ENCODE measurements at regions not wholly inside any gene's neighbourhood (a gene's known extent, or its start where the extent isn't known, plus 50 kb on each side); places are given as distances from the start of the nearest gene placed in this dataset.

- DNase-seq (ENCODE audit: low read depth, low spot score), result no peak
- Histone ChIP-seq H3K4me3 (ENCODE audit: low read length) (no peak overlapping the region), H3K4me1 (ENCODE audit: control insufficient read depth, insufficient read depth, low read length) (no peaks in the 10 kb centered on the region), H3K27ac (ENCODE audit: low read length) (no peak overlapping the region), H3K9me3 (ENCODE audit: control insufficient read depth, insufficient read depth, low read length) (no peaks in the 10 kb centered on the region), H3K36me3 (ENCODE audit: control insufficient read depth, insufficient read depth, low read length) (no peaks in the 10 kb centered on the region), H3K27me3 (ENCODE audit: control insufficient read depth, insufficient read depth, low read length) (no peaks in the 10 kb centered on the region)
- WGBS (ENCODE audit: insufficient coverage, insufficient read length), result no CpG with 5 or more reads among the region's 5 CpGs
These were observed 125.7 kb upstream of the ACSL4 start for GRCh38 chrX:109858602-109859341.

- WGBS (ENCODE audit: insufficient coverage, insufficient read length), result no CpG with 5 or more reads among the region's 2 CpGs
- Histone ChIP-seq H3K27ac (ENCODE audit: low read length) (no peak overlapping the region), H3K4me3 (ENCODE audit: low read length) (no peak overlapping the region), H3K4me1 (ENCODE audit: control insufficient read depth, insufficient read depth, low read length) (no peaks in the 10 kb centered on the region), H3K9me3 (ENCODE audit: control insufficient read depth, insufficient read depth, low read length) (no peaks in the 10 kb centered on the region), H3K27me3 (ENCODE audit: control insufficient read depth, insufficient read depth, low read length) (no peaks in the 10 kb centered on the region), H3K36me3 (ENCODE audit: control insufficient read depth, insufficient read depth, low read length) (no peaks in the 10 kb centered on the region)
- DNase-seq (ENCODE audit: low read depth, low spot score), result no peak
These were observed 126.6 kb upstream of the ACSL4 start for GRCh38 chrX:109859651-109860050.

- H3K27me3 ChIP-seq (ENCODE audit: control insufficient read depth, insufficient read depth, low read length), result no peaks in the 10 kb centered on the region
- no CpG with 5 or more reads among the region's 2 CpGs for WGBS (ENCODE audit: insufficient coverage, insufficient read length)
- no peak overlapping the region for H3K27ac ChIP-seq (ENCODE audit: low read length)
- H3K36me3 ChIP-seq (ENCODE audit: control insufficient read depth, insufficient read depth, low read length), result no peaks in the 10 kb centered on the region
- DNase-seq (ENCODE audit: low read depth, low spot score), result no peak
- H3K4me1 ChIP-seq (ENCODE audit: control insufficient read depth, insufficient read depth, low read length), result no peaks in the 10 kb centered on the region
- no peaks in the 10 kb centered on the region for H3K9me3 ChIP-seq (ENCODE audit: control insufficient read depth, insufficient read depth, low read length)
- no peak overlapping the region for H3K4me3 ChIP-seq (ENCODE audit: low read length)
These were observed 129.4 kb upstream of the ACSL4 start for GRCh38 chrX:109862433-109862832.

- H3K27me3 ChIP-seq (ENCODE audit: control insufficient read depth, insufficient read depth, low read length), result no peaks in the 10 kb centered on the region
- H3K4me3 ChIP-seq (ENCODE audit: low read length), result no peak overlapping the region
- H3K4me1 ChIP-seq (ENCODE audit: control insufficient read depth, insufficient read depth, low read length), result no peaks in the 10 kb centered on the region
- no peak overlapping the region for H3K27ac ChIP-seq (ENCODE audit: low read length)
- H3K9me3 ChIP-seq (ENCODE audit: control insufficient read depth, insufficient read depth, low read length), result no peaks in the 10 kb centered on the region
- no peaks in the 10 kb centered on the region for H3K36me3 ChIP-seq (ENCODE audit: control insufficient read depth, insufficient read depth, low read length)
- no peak for DNase-seq (ENCODE audit: low read depth, low spot score)
These were observed 130.8 kb upstream of the ACSL4 start for GRCh38 chrX:109863811-109864210.

GRCh38 chrX:109871121-109871888 is 131.6 kb upstream of the TMEM164 start:
- H3K4me3 ChIP-seq (ENCODE audit: low read length), result no peak overlapping the region
- no peaks in the 10 kb centered on the region for H3K36me3 ChIP-seq (ENCODE audit: control insufficient read depth, insufficient read depth, low read length)
- WGBS (ENCODE audit: insufficient coverage, insufficient read length), result no CpG with 5 or more reads among the region's 4 CpGs
- no peaks in the 10 kb centered on the region for H3K9me3 ChIP-seq (ENCODE audit: control insufficient read depth, insufficient read depth, low read length)
- H3K27ac ChIP-seq (ENCODE audit: low read length), result no peak overlapping the region
- H3K27me3 ChIP-seq (ENCODE audit: control insufficient read depth, insufficient read depth, low read length), result no peaks in the 10 kb centered on the region
- no peak for DNase-seq (ENCODE audit: low read depth, low spot score)
- no peaks in the 10 kb centered on the region for H3K4me1 ChIP-seq (ENCODE audit: control insufficient read depth, insufficient read depth, low read length)

DNA sequence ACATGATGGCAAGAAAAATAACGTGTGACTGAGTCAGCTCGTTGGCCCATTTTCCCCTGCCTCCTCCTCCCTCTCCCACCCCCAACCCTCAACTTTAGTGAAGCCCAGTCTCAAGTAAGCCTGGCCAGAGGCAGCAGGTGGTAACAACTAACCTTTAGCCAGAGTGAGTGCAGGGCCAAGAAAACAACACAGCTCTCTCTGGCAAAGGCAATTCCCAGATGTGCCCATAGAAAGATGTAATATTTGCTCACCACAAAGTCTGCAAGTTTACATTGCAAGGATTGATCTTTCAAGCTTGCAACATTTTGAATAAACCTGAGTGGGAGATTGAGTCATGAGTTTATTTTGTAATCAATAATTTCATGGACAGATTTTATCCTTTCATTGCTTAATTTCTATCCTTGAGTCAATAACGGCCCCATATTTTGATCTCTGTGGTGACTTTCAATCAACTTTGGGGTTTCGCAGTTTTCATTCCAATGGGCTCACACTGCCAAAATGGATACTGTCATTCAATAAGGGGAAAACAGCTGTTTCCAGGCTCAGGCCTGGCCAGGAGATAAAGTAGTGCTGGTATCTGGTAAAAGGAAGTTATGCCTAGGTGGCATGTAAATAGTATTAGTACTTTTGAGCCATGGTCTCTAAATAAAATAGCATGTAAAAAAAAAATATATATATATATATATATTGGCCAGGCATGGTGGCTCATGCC is 130.7 kb upstream of the TMEM164 start:
- no CpG with 5 or more reads among the region's 4 CpGs for WGBS (ENCODE audit: insufficient coverage, insufficient read length)
- no peak overlapping the region for H3K27ac ChIP-seq (ENCODE audit: low read length)
- no peak for DNase-seq (ENCODE audit: low read depth, low spot score)

GRCh38 chrX:109873574-109873973 is 129.3 kb upstream of the TMEM164 start:
- no peak for DNase-seq (ENCODE audit: low read depth, low spot score)
- no peaks in the 10 kb centered on the region for H3K27me3 ChIP-seq (ENCODE audit: control insufficient read depth, insufficient read depth, low read length)
- H3K4me1 ChIP-seq (ENCODE audit: control insufficient read depth, insufficient read depth, low read length), result no peaks in the 10 kb centered on the region
- WGBS (ENCODE audit: insufficient coverage, insufficient read length), result no CpG with 5 or more reads among the region's 1 CpG
- H3K36me3 ChIP-seq (ENCODE audit: control insufficient read depth, insufficient read depth, low read length), result no peaks in the 10 kb centered on the region
- H3K9me3 ChIP-seq (ENCODE audit: control insufficient read depth, insufficient read depth, low read length), result no peaks in the 10 kb centered on the region
- no peak overlapping the region for H3K27ac ChIP-seq (ENCODE audit: low read length)
- no peak overlapping the region for H3K4me3 ChIP-seq (ENCODE audit: low read length)

More for the DNA sequence above, 130.7 kb upstream of the TMEM164 start:
- Histone ChIP-seq H3K27me3 (ENCODE audit: control insufficient read depth, insufficient read depth, low read length) (no peaks in the 10 kb centered on the region), H3K9me3 (ENCODE audit: control insufficient read depth, insufficient read depth, low read length) (no peaks in the 10 kb centered on the region), H3K36me3 (ENCODE audit: control insufficient read depth, insufficient read depth, low read length) (no peaks in the 10 kb centered on the region), H3K4me3 (ENCODE audit: low read length) (no peak overlapping the region), H3K4me1 (ENCODE audit: control insufficient read depth, insufficient read depth, low read length) (no peaks in the 10 kb centered on the region)

DNA sequence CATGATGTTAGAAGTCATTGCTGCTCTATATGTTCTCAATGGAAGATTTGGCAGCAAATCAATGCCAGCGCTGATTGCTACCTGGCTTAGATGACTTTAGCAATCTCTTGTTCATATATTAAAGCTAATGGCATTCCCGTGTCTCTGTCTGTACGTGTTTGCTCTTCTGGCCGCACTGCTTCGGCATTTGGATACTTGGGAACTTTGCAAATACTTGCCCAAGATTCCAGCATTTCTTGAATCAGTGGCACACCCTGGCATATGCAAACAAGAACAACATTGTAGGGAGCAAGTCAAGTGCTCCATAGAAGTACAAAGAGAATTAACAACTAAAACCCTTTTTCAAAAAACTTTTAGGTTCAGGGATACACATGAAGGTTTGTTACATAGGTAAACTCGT is 128.9 kb upstream of the TMEM164 start:
- no peak for DNase-seq (ENCODE audit: low read depth, low spot score)
- no peaks in the 10 kb centered on the region for H3K36me3 ChIP-seq (ENCODE audit: control insufficient read depth, insufficient read depth, low read length)
- no peaks in the 10 kb centered on the region for H3K9me3 ChIP-seq (ENCODE audit: control insufficient read depth, insufficient read depth, low read length)
- no peak overlapping the region for H3K27ac ChIP-seq (ENCODE audit: low read length)
- no CpG with 5 or more reads among the region's 6 CpGs for WGBS (ENCODE audit: insufficient coverage, insufficient read length)
- no peaks in the 10 kb centered on the region for H3K4me1 ChIP-seq (ENCODE audit: control insufficient read depth, insufficient read depth, low read length)
- H3K27me3 ChIP-seq (ENCODE audit: control insufficient read depth, insufficient read depth, low read length), result no peaks in the 10 kb centered on the region
- no peak overlapping the region for H3K4me3 ChIP-seq (ENCODE audit: low read length)

GRCh38 chrX:109874548-109874947 is 128.4 kb upstream of the TMEM164 start:
- Histone ChIP-seq H3K36me3 (ENCODE audit: control insufficient read depth, insufficient read depth, low read length) (no peaks in the 10 kb centered on the region), H3K9me3 (ENCODE audit: control insufficient read depth, insufficient read depth, low read length) (no peaks in the 10 kb centered on the region), H3K27ac (ENCODE audit: low read length) (no peak overlapping the region), H3K4me3 (ENCODE audit: low read length) (no peak overlapping the region), H3K27me3 (ENCODE audit: control insufficient read depth, insufficient read depth, low read length) (no peaks in the 10 kb centered on the region), H3K4me1 (ENCODE audit: control insufficient read depth, insufficient read depth, low read length) (no peaks in the 10 kb centered on the region)
- DNase-seq (ENCODE audit: low read depth, low spot score), result no peak
- WGBS (ENCODE audit: insufficient coverage, insufficient read length), result no CpG with 5 or more reads among the region's 2 CpGs

DNA sequence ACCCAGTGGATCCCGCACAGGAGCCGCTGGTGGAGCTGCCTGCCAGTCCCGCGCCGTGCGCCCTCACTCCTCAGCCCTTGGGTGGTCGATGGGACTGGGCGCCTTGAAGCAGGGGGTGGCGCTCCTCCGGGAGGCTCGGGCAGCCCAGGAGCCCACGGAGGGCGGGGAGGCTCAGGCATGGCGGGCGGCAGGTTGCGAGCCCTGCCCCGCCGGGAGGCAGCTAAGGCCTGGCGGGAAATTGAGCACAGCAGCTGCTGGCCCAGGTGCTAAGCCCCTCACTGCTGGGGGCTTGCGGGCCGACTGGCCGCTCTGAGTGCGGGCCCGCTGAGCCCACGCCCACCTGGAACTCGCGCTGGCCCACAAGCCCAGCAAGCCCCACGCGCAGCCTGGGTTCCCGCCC is 127.1 kb upstream of the TMEM164 start:
- WGBS (ENCODE audit: insufficient coverage, insufficient read length), result no CpG with 5 or more reads among the region's 30 CpGs
- DNase-seq (ENCODE audit: low read depth, low spot score), result no peak
- no peak overlapping the region for H3K27ac ChIP-seq (ENCODE audit: low read length)
- no peaks in the 10 kb centered on the region for H3K27me3 ChIP-seq (ENCODE audit: control insufficient read depth, insufficient read depth, low read length)
- H3K9me3 ChIP-seq (ENCODE audit: control insufficient read depth, insufficient read depth, low read length), result no peaks in the 10 kb centered on the region
- H3K4me3 ChIP-seq (ENCODE audit: low read length), result no peak overlapping the region
- H3K36me3 ChIP-seq (ENCODE audit: control insufficient read depth, insufficient read depth, low read length), result no peaks in the 10 kb centered on the region
- no peaks in the 10 kb centered on the region for H3K4me1 ChIP-seq (ENCODE audit: control insufficient read depth, insufficient read depth, low read length)
